ENCODE measurements at regions not wholly inside any gene's neighbourhood (a gene's known extent, or its start where the extent isn't known, plus 50 kb on each side); places are given as distances from the start of the nearest gene placed in this dataset.
A peak's percentile ranks its signal among the peaks of the same experiment; 100 is the strongest.

- Histone ChIP-seq H3K36me3 (no peaks in the 10 kb centered on the region), H3K4me1 (replicated peaks) (no peaks in the 10 kb centered on the region), H3K27me3 (replicated peaks; ENCODE audit: insufficient read depth) (no peaks in the 10 kb centered on the region), H3K4me3 (no peak overlapping the region), H3K9me3 (no peaks in the 10 kb centered on the region), H3K27ac (no peak overlapping the region)
- intact Hi-C loops (cut with DNase I), result no loop called here
- no peak for TF ChIP-seq POLR2A (IDR thresholded peaks at IDR 0.05)
- TF ChIP-seq, protein P1, sequence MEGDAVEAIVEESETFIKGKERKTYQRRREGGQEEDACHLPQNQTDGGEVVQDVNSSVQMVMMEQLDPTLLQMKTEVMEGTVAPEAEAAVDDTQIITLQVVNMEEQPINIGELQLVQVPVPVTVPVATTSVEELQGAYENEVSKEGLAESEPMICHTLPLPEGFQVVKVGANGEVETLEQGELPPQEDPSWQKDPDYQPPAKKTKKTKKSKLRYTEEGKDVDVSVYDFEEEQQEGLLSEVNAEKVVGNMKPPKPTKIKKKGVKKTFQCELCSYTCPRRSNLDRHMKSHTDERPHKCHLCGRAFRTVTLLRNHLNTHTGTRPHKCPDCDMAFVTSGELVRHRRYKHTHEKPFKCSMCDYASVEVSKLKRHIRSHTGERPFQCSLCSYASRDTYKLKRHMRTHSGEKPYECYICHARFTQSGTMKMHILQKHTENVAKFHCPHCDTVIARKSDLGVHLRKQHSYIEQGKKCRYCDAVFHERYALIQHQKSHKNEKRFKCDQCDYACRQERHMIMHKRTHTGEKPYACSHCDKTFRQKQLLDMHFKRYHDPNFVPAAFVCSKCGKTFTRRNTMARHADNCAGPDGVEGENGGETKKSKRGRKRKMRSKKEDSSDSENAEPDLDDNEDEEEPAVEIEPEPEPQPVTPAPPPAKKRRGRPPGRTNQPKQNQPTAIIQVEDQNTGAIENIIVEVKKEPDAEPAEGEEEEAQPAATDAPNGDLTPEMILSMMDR (IDR thresholded peaks at IDR 0.05), result no peak
- no peak for DNase-seq (ENCODE audit: low spot score)
- 100% methylated on average over 1 of the region's 1 CpG for whole genome bisulfite sequencing
Measured at GRCh38 chr6:140108167-140108566, 733.7 kb upstream of the CITED2 start.

- intact Hi-C loops (cut with DNase I), result no loop called here
- TF ChIP-seq POLR2AphosphoS5 (IDR thresholded peaks at IDR 0.05) (no peak), POLR2A (IDR thresholded peaks at IDR 0.05) (no peak)
- TF ChIP-seq, protein P1 (IDR thresholded peaks at IDR 0.05), result no peak
- no peak overlapping the region for H3K4me3 ChIP-seq
- no peaks in the 10 kb centered on the region for H3K9me3 ChIP-seq
- no peak overlapping the region for H3K27ac ChIP-seq
- no peaks in the 10 kb centered on the region for H3K36me3 ChIP-seq
- no peaks in the 10 kb centered on the region for H3K27me3 ChIP-seq (replicated peaks; ENCODE audit: insufficient read depth)
- H3K4me1 ChIP-seq (replicated peaks), result no peaks in the 10 kb centered on the region
- DNase-seq (ENCODE audit: low spot score), result no peak
Measured at GRCh38 chr6:140107216-140107615, 732.8 kb upstream of the CITED2 start.

- H3K4me1 ChIP-seq (replicated peaks), result no peaks in the 10 kb centered on the region
- no peak for DNase-seq (ENCODE audit: low spot score)
- H3K9me3 ChIP-seq, result no peaks in the 10 kb centered on the region
- intact Hi-C loops (cut with DNase I), result no loop called here
- TF ChIP-seq, protein P1 (IDR thresholded peaks at IDR 0.05), result peak in 1 of 4 experiments; percentile 20
- TF ChIP-seq POLR2A (IDR thresholded peaks at IDR 0.05) (no peak), POLR2AphosphoS5 (IDR thresholded peaks at IDR 0.05) (no peak)
- no peak overlapping the region for H3K27ac ChIP-seq
- H3K36me3 ChIP-seq, result no peaks in the 10 kb centered on the region
- H3K27me3 ChIP-seq (replicated peaks; ENCODE audit: insufficient read depth), result no peaks in the 10 kb centered on the region
- H3K4me3 ChIP-seq, result no peak overlapping the region
- 85% methylated on average over 6 of the region's 6 CpGs for WGBS
Measured at GRCh38 chr6:140105857-140106256, 731.4 kb upstream of the CITED2 start.

GRCh38 chr6:140105241-140105640 lies 730.8 kb upstream of the CITED2 start:
- Histone ChIP-seq H3K36me3 (no peaks in the 10 kb centered on the region), H3K27ac (no peak overlapping the region), H3K27me3 (replicated peaks; ENCODE audit: insufficient read depth) (no peaks in the 10 kb centered on the region), H3K4me1 (replicated peaks) (no peaks in the 10 kb centered on the region), H3K9me3 (no peaks in the 10 kb centered on the region), H3K4me3 (no peak overlapping the region)
- intact Hi-C loops (cut with DNase I), result no loop called here
- WGBS, result 52% methylated on average over 3 of the region's 3 CpGs
- no peak for DNase-seq (ENCODE audit: low spot score)
- TF ChIP-seq, protein P1 (IDR thresholded peaks at IDR 0.05), result no peak
- TF ChIP-seq POLR2A (IDR thresholded peaks at IDR 0.05) (no peak), POLR2AphosphoS5 (IDR thresholded peaks at IDR 0.05) (no peak)

DNA sequence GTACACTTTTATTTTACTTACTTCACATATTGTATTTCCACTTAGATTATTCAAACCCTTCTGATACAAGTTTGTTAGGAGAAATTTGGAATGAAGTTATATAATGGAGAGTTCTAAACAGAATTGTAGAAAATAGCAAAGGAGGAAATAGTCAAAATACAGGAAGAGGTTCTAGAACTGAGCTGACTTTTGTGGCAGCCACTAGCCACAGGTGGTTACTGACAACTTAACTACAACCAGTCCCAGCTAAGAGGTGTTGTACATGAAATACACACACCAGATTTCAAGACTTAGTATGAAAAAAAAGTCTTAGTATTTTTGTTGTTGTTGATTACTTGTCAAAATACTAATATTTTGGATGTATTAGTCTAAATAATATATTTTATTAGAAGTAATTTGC lies 727.4 kb upstream of the CITED2 start:
- no peak overlapping the region for H3K27ac ChIP-seq
- no peaks in the 10 kb centered on the region for H3K36me3 ChIP-seq
- intact Hi-C loops (cut with DNase I), result no loop called here
- DNase-seq (ENCODE audit: low spot score), result no peak
- TF ChIP-seq, protein P1 (IDR thresholded peaks at IDR 0.05), result no peak
- TF ChIP-seq POLR2A (IDR thresholded peaks at IDR 0.05), result no peak
- TF ChIP-seq POLR2AphosphoS5 (IDR thresholded peaks at IDR 0.05), result no peak
- no peak overlapping the region for H3K4me3 ChIP-seq
- no peaks in the 10 kb centered on the region for H3K9me3 ChIP-seq
- no peaks in the 10 kb centered on the region for H3K27me3 ChIP-seq (replicated peaks; ENCODE audit: insufficient read depth)
- no peaks in the 10 kb centered on the region for H3K4me1 ChIP-seq (replicated peaks)
